Gastrocnemius medialis (tissue), 4 donors: ENCODE measurements at regions not wholly inside any gene's neighbourhood (a gene's known extent, or its start where the extent isn't known, plus 50 kb on each side); places are given as distances from the start of the nearest gene placed in this dataset.

Experiments
- POLR2A ChIP-seq, 2 donors: fragments of 450-650 bp; IDR thresholded peaks; one replicate each; pipeline ENCODE4 v1.6.1; 2017; ENCODE audit warnings: antibody characterized with exemption in 2 of 2, mild to moderate bottlenecking in 2 of 2, moderate library complexity in 2 of 2
- TF ChIP-seq, protein P1 (sequence below), 5 experiments: fragments of 450-650 bp in 3 of 5; fragments of 200-600 bp in 2 of 5; sonication (generic) in 2 of 5; IDR thresholded peaks in 4 of 5; conservative IDR thresholded peaks in 1 of 5; 1 replicate in 4 of 5; 2 replicates in 1 of 5; pipeline ENCODE4 v1.5.1; 2016 to 2019; ENCODE audit warnings: antibody characterized with exemption in 5 of 5, mild to moderate bottlenecking in 3 of 5, moderate library complexity in 3 of 5

GRCh38 chr4:20616848-20617247 lies 83.4 kb upstream of the PACRGL start:
- TF ChIP-seq, protein P1, sequence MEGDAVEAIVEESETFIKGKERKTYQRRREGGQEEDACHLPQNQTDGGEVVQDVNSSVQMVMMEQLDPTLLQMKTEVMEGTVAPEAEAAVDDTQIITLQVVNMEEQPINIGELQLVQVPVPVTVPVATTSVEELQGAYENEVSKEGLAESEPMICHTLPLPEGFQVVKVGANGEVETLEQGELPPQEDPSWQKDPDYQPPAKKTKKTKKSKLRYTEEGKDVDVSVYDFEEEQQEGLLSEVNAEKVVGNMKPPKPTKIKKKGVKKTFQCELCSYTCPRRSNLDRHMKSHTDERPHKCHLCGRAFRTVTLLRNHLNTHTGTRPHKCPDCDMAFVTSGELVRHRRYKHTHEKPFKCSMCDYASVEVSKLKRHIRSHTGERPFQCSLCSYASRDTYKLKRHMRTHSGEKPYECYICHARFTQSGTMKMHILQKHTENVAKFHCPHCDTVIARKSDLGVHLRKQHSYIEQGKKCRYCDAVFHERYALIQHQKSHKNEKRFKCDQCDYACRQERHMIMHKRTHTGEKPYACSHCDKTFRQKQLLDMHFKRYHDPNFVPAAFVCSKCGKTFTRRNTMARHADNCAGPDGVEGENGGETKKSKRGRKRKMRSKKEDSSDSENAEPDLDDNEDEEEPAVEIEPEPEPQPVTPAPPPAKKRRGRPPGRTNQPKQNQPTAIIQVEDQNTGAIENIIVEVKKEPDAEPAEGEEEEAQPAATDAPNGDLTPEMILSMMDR (IDR thresholded peaks at IDR 0.05 in 4 of 5, conservative IDR thresholded peaks at IDR 0.05 in 1 of 5): no peak
- TF ChIP-seq POLR2A (IDR thresholded peaks at IDR 0.05): no peak
